ENCODE measurements at regions not wholly inside any gene's neighbourhood (a gene's known extent, or its start where the extent isn't known, plus 50 kb on each side); places are given as distances from the start of the nearest gene placed in this dataset.

GRCh38 chr12:92503029-92503931 is 199.5 kb upstream of the PLEKHG7 start:
- DNase-seq: peak in 5 of 58 donors; percentile 4 to 26 (median 7)

GRCh38 chr12:92502417-92503028 is 200.3 kb upstream of the PLEKHG7 start:
- peak in 1 of 58 donors; percentile 18 for DNase-seq

GRCh38 chr12:92496790-92497189 is 206.0 kb upstream of the PLEKHG7 start:
- DNase-seq: no peak

- no peak for DNase-seq
Measured at GRCh38 chr12:92495108-92495507, 207.7 kb upstream of the PLEKHG7 start.

- no peak for DNase-seq
Measured at GRCh38 chr12:92493816-92494215, 209.0 kb upstream of the PLEKHG7 start.

- DNase-seq: no peak
Measured at GRCh38 chr12:92492995-92493394, 209.8 kb upstream of the PLEKHG7 start.

- DNase-seq: no peak
Measured at GRCh38 chr12:92492291-92492690, 210.5 kb upstream of the PLEKHG7 start.

- no peak for DNase-seq
Measured at GRCh38 chr12:92489781-92490180, 213.0 kb upstream of the PLEKHG7 start.

- no peak for DNase-seq
Measured at GRCh38 chr12:92488735-92489134, 214.1 kb upstream of the PLEKHG7 start.

- no peak for DNase-seq
Measured at GRCh38 chr12:92487138-92487485, 215.7 kb upstream of the PLEKHG7 start.

- DNase-seq: no peak
Measured at GRCh38 chr12:92486443-92487137, 216.2 kb upstream of the PLEKHG7 start.

GRCh38 chr12:92485351-92486348 is 217.1 kb upstream of the PLEKHG7 start:
- DNase-seq: no peak

GRCh38 chr12:92482599-92482998 is 220.2 kb upstream of the PLEKHG7 start:
- DNase-seq: no peak

GRCh38 chr12:92481066-92481465 is 221.7 kb upstream of the PLEKHG7 start:
- no peak for DNase-seq

- no peak for DNase-seq
Measured at GRCh38 chr12:92478692-92479091, 224.1 kb upstream of the PLEKHG7 start.

GRCh38 chr12:92476844-92477243 is 225.9 kb upstream of the PLEKHG7 start:
- no peak for DNase-seq

GRCh38 chr12:92473564-92473963 is 229.2 kb upstream of the PLEKHG7 start:
- no peak for DNase-seq

GRCh38 chr12:92472201-92472600 is 230.6 kb upstream of the PLEKHG7 start:
- no peak for DNase-seq

- DNase-seq: no peak
Measured at GRCh38 chr12:92471551-92471950, 231.2 kb upstream of the PLEKHG7 start.

GRCh38 chr12:92470608-92471021 is 232.2 kb upstream of the PLEKHG7 start:
- DNase-seq: no peak

GRCh38 chr12:92469837-92470236 is 233.0 kb upstream of the PLEKHG7 start:
- DNase-seq: no peak
